ENCODE measurements at regions not wholly inside any gene's neighbourhood (a gene's known extent, or its start where the extent isn't known, plus 50 kb on each side); places are given as distances from the start of the nearest gene placed in this dataset.
"Not testable (repeated sequence)": the region's sequence is repeated elsewhere in the genome, so short reads cannot be mapped to it uniquely, and the experiment has no call there.

DNA sequence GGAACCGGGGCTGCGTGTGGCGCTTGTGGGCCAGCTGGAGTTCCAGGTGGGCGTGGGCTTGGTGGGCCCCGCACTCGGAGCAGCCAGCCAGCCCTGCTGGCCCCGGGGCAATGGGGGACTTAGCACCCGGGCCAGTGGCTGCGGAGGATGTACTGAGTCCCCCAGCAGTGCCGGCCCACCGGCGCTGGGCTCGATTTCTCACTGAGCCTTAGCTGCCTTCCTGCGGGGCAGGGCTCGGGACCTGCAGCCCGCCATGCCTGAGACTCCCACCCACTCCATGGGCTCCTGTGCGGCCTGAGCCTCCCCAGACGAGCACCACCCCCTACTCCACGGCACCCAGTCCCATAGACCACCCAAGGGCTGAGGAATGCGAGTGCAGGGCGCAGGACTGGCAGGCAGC, 963.6 kb upstream of the PCDH20 start:
- DNase-seq (ENCODE audit: low read depth), result not testable (repeated sequence)

DNA sequence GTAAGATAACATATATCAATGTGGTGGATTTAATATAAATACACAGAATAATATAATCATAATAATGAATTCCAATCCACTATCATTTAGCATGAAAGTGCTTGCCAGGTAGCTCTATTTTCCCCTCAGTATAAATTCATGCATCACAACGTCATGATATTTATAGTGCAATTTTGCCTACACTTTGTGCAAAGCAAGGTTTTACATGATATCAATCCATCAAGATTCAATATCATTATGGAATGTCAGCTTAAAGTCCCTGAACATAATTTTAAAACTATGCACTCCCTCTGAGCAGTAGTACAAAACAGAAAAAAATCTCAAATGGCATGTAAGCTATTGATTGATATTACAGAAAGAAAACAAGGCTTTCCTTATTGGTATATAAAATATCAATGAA, 962.2 kb upstream of the PCDH20 start:
- no peak for DNase-seq (ENCODE audit: low read depth)

DNA sequence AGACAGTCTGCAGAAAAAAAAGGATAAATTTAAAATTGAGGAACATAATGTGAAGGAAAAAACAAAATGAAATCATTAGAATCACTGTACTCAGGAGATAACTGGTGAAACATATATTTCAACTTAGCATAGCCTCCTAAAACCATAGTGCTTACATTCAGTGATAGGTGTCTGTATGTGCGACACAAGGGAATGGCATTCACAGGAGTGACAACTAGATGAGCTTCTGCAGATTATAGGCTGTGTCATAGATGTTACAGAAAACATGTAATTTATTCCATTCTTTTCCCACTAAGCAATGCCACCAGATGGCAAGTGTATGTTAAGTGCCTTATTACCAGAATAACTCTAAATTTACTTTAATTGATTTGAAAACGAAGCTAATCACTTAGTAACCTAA, 960.0 kb upstream of the PCDH20 start:
- DNase-seq (ENCODE audit: low read depth), result no peak

DNA sequence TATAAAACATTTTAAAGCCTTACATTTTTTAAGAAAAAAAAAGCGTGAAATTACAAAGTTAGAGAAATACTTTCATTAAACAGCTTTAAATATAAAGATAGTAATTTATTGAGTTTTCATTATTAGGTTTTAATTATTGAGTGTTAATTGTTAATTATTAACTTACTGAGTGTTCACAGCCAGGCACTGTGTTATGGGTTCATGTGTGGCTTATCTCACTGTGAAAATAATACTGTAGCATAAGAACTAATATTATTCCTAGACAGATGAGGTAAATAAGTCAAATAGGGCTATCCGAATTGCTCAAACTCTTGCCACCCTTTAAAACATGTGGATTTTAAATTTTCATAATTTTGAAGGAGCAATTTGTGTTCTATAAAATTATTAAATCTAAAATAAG, 956.1 kb upstream of the PCDH20 start:
- DNase-seq (ENCODE audit: low read depth), result no peak

DNA sequence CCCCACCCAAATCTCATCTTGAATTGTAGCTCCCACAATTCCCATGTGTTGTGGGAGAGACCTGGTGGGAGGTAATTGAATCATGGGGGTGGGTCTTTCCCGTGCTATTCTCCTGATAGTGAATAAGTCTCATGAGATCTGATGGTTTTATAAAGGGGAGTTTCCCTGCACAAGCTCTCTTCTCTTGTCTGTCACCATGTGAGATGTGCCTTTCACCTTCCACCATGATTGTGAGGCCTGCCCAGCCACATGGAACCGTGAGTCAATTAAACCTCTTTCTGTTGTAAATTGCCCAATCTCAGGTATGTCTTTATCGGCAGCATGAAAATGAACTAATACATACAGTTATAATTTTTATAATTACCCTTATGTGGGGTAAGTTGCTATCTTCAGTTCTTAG, 952.3 kb upstream of the PCDH20 start:
- not testable (repeated sequence) for DNase-seq (ENCODE audit: low read depth)

DNA sequence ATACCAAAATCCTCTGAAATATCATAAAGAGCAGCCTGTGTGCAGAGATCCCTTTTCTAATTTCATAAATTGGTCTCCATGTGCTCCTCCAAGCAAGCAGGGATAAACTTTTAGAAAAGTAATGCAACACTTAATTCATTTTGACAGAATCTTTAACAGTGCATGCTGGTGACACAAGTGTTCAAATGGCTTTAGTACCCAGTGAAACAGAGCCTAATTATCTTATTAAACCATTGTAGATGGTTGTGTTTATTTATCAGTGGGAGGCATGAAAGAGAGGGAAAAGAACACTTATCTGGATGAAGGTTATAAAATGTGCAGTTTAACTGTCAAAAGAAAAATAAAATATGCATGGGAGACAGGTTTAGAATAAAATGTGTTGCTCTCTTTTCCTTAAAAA, 945.0 kb upstream of the PCDH20 start:
- DNase-seq (ENCODE audit: low read depth), result no peak

DNA sequence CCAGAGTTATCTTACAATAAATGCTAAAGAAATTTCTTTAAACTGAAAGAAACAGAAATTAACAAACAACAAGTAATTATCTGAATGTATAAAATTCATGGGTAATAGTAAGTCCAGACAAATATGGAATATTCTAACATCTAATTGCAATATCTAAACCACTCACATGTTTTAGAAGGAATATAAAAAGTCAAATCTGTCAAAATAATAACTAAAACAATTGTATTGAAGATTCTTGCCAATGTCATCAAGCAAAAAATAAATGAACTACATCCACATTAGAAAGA, 942.9 kb upstream of the PCDH20 start:
- no peak for DNase-seq (ENCODE audit: low read depth)

DNA sequence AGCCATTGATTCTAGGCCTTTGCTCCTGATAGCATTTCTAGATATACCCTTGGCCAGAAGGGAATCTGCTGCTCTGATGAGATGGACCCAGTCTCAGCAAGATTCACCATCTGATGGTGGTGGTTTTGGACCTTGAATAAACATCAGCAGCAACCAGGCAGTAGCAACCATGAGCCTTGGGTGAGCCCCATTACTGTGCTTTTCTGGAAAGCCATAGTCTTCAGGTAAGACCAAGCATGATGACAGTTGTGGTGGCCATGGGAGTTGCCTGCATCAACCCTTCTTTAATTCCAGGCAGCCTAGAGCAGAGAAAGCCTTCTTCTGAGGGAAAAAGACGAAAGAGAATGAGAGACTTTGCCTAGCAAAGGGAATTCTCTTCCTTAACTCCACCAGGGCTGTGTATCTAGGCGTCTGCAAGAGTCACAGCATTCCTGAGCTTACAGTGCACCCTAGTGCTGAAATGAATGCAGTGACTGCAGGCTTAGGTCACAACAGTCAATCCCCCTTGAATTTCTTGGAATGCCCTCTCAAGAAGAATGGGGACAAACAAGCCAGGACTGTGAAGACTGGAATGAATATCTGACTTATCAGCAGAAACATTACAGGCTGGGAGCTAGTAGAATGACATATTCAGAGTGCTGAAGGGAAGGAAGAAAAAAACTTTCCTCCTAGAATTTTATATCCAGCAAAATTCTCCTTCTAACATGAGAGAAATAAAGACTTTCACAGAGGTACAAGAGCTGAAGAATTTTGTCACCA, 942.4 kb upstream of the PCDH20 start:
- DNase-seq (ENCODE audit: low read depth), result peak; percentile 20

DNA sequence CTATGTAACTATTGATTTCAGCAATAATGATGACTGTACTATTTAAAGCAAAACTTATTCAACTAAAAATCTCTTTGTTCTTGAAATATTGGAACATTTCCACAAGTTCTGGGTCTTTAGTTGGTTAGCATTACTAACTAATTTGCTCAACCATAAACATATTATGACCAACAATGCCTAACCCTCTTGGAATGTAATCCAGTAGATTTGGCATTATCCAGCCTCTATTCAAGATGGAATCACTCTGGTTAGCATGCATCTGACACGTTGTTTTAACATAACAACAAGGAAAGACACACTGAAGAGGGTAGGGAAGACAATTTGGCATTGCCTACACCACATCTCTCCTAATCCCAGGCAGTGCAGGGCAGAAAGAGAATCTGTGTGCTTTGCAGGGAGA, 941.3 kb upstream of the PCDH20 start:
- DNase-seq (ENCODE audit: low read depth), result no peak

DNA sequence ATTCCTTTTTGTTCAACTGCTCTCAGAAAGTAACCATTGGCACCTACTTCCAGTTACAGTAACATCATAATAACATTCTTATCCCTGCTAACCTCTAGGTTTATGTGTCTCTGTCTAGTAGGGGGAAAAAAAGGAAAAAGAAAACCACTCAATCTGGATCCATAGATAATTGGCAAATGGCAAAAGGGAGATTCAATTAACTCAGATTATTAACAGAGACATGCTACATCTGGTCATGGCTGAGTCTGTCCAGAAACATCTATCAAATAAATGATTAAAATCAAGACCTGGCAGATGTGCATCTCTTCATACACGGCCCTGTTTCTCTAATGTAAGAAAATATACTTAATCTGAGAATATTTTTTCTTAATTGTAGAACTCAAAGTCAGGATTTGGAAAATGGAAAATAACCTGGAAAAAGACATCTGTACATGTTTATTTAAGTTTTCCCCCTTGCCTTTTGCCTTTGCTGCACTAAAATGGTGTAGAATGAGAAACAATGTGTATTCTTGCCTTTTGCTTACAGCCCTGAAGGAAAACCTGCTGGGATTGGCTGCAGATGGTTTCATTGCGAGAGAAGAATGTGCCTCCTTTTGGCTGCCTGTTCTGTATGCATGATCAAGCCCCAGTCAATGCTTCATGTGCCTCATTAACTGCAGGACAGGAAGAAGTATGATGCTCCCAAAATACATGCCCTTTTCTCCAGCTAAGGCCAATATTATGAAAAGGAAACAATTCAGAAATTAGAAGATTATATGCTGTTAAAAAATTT, 921.6 kb upstream of the PCDH20 start:
- DNase-seq (ENCODE audit: low read depth), result no peak

DNA sequence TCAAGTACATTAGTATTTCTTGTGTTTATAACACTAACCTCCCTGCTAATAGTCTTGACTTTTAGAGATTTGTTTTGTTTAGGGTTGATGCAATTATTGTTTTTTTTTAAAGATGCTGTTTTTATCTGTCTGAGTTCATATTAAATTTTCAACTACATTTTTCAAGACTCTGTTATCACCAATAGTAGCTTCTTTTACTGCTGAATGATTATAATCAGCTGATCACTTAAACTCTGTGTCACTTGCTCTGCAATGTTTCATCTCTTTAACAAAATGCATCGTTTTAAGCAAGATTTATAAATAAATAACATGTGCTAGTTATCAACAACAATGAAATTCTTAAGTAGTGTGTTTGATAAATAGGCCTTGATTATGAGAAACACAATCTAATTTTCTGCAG, 920.9 kb upstream of the PCDH20 start:
- no peak for DNase-seq (ENCODE audit: low read depth)

DNA sequence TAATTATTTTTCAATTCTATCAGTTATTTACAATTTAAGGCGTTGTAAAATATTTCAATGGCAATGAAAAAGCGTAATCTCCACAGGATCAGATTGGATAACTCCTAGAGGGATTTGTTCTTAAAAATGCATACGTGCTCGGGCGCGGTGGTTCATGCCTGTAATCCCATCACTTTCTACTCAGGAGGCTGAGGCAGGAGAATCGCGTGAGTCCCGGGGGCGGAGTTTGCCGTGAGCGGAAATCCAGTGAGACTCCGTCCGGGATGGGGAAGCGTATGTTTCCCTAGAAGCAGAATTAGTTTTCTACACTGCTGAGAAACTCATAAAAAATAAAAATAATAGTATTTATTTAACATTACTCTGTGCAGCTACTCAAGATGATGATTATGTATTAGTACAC, 917.8 kb upstream of the PCDH20 start:
- DNase-seq (ENCODE audit: low read depth), result no peak

DNA sequence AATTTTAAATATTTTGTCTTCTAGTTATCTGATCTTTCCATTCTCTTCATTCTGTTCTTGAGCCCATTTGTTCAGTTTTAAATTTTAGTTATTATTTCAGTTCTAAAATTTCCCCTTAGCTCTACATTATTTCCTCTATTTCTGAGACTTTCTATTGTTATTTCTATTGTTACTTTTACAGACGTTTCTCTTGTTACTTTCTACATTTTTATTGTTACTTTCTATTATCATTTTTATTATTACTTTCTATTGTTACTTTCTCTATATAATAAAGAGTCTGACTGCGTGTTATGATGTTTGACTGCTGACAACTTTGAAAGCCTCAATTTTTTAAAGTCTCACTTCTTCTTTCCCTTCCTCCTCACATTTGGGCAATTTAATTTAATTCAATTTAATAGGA, 915.7 kb upstream of the PCDH20 start:
- no peak for DNase-seq (ENCODE audit: low read depth)

DNA sequence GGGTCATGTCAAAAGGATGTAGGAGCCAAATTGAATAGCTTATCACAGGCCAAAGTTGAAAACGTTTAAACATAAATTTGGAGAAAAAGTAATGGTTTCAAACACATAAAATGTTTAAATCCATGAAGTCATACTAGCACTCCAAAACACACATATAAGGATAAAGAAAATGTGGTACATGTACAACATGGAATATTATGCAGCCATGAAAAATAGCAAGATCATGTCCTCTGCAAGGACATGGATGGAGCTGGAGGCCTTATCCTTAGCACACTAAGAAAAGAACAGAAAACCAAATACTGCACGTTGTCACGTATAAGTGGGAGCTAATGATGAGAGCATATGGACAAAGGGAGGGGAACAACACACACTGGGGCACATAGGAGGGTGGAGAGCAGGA, 911.7 kb upstream of the PCDH20 start:
- DNase-seq (ENCODE audit: low read depth), result no peak

DNA sequence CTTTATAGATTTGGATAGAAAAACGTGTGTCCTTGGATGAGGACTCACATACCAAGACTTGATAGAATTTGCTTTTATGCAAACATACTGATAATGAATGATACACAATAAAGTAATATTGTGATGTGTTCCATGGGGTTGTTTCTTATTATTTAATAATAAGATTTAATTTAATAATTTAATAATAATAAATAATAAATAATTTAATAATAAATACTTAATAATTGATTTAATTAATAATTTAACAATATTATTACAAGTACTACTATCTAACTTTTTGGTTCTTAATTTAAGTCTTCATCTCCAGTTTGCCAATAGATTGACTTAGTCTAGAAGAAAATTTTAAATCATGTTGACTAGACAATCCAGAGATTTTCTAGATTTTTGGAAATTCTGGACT, 909.2 kb upstream of the PCDH20 start:
- DNase-seq (ENCODE audit: low read depth), result no peak

DNA sequence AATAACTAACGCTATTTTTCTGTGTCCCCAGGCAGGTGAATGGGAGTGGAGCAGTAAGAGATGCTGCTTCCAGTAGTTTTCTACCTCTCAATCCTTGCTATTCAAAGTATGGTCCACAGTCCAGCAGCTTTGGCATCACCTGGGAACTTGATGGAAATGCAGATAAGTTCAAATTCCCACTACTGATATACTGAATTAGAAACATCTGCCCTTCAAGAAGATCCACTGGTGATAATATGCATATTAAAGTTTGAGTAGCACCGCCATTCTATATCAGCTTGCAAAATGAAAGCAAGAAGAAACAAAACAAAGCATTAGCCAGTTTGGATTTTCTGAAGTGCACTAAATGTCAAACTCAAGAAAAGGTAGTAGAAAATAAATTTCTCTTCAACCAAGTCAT, 906.2 kb upstream of the PCDH20 start:
- no peak for DNase-seq (ENCODE audit: low read depth)

DNA sequence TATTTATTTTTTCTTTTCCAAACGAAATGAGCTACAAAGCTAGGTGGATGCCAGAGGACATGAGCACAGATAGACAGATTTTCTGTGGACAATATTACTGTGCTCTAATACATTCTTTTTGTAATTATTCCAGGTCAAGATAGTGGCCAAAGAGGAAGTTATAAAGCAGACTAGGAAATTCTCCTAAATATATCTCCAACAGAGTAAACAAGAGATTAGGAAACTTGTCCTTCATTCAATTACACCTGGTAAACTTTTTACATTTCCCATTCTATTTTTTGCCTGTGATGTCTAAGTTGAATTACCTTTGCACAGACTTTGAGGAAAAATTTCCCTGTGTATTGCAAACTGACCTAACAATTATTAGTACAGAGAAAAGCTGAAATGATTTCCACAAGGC, 905.5 kb upstream of the PCDH20 start:
- DNase-seq (ENCODE audit: low read depth), result no peak

DNA sequence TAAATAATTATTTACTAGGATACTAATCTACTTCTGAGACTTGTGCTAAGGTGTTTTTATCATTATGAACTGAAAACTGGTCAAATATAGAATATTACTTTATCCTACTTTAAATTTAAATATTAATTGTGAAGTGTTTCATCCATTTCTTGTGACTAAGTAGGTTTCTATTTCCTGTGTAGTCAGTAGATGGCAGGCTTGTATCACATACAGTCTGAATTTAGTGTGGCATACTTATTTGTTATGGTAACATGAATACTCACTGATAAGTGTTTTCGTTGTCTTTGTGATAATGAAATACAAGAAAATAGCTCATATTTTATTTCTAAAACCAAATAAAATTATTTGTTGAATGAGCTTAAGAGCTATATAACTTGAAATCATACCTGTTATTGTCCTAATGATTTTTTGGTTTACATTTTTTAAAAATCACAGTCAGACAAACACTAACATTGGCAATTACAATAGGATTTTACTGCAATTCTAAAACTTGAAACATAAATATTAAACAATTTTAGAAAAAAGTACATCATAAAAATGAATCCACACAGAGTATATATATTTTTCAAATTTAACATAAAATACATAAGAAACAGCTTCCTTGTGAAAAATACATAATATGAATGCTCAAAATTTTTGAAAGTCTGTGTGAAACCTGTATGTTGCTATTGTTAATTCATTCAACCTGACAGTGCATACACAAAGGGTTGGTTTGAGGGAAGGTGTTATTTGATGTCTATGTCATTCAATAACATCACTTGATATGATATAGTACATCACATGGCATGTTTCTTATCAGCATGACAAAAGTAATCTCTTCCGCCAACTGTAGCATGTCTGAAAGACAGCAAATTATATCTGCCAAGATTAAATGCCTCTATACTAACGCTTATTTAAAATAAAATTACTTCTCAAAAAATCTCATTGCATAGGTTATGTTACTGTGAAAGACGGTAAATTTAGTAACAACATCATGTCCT, 904.8 kb upstream of the PCDH20 start:
- DNase-seq (ENCODE audit: low read depth), result peak; percentile 3

DNA sequence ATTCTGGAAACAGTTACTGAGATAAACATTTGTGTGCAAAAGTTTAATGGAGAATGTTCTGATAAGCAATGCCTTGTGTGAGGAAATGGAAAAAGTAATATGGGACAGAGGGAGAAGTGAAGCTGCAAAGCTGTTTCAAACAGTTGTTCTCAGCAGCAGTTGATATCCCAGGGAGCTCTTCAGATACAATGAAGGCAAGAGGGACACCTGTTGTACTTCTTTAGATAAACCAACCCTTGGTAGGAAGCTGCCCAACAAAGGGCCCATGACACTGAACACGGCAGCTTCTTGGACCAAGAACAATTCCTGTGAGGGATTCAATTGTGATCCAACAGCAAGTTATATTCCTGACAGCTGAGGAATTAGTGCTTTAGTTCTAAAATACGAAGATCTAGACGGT, 894.3 kb upstream of the PCDH20 start:
- no peak for DNase-seq (ENCODE audit: low read depth)

DNA sequence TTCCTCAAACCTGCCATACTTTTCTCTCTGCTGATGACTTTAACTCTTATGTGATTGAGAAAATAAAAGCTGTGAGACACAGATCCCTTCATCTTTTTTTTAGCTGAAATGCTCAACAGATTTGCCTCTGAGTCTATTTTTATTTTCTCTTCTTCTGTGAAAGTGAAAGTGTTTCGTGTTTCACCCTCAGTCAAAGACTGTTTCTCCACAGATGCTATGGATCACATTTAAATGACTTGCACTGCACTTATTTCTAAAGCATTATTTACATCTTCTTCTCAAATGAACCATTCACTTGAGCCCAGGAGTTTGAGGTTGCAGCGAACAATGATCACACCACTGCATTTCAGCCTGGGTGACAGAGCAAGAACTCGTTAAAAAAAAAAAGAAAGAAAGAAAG, 890.1 kb upstream of the PCDH20 start:
- DNase-seq (ENCODE audit: low read depth), result no peak

DNA sequence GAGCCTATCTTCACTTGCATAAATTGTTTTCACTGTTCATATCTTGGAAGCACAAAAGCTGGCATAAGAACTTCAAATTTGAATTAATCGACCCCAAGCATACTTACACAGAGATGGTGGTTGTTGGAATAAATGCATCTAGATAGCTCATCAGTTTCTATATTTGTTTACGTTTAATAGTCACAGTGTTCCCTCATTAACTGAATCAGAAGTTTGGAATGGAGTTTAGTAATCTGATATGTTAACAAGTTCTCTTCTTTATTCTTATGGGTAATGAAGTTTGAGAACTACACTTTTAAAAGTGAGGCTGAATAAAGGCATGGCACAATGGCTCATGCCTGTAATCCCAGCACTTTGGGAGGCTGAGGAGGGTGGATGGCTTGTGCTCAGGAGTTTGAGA, 886.7 kb upstream of the PCDH20 start:
- no peak for DNase-seq (ENCODE audit: low read depth)

DNA sequence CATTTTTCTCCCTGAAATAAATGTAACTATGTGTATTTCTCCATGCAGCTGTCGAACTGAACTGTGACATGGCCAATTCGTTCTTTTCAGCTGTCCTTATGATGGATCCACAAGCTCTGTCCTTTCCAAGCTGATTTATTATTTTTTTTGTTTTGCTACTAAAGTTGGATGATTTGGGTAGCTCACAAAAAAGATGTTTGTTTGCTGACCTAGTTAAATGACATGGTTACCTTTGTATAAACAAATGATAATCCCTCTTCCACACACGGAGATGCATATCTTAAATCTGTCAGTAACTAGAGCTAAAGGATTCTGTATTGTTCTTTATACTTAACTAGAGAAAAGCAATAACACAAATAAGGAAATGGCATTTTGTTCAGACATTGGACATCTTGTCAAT, 884.3 kb upstream of the PCDH20 start:
- no peak for DNase-seq (ENCODE audit: low read depth)

DNA sequence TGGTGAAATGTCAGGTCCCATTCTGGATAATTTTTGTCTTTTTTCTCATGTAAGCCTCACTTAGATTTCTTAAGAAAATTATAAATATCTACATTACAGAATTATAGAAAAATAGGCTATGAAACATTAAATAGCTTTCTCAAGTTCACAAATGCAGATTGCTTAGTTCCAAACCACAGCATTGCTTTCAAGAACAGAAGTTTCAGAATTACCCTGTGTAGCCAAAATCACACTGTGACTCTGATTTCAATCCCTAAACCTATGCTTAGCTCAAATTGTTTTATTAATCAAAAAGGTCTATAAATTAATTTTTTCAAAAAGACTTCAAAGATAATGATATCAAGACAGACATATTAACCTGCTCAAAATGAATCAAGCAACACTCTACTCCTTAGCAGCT, 881.2 kb upstream of the PCDH20 start:
- no peak for DNase-seq (ENCODE audit: low read depth)

Data from CMK (cell line).